K562 (cell line): ENCODE measurements at regions not wholly inside any gene's neighbourhood (a gene's known extent, or its start where the extent isn't known, plus 50 kb on each side); places are given as distances from the start of the nearest gene placed in this dataset.

Source experiments
- ATAC-seq: fragments of 200-7000 bp; cut with Tn5 transposase; 3 replicates; pipeline ENCODE4 v1.9.1; 2020; ENCODE audit warnings: moderate library complexity
- BruUV-seq: library from RNA; stranded (reverse); fragments of 400-500 nt; replicated peaks from 2 replicates; lab custom pipeline; 2021; lab: Mats Ljungman, UMichigan
- CTCF ChIA-PET: fragments of 300-600 bp; formaldehyde crosslinking; extraction: SDS; loops from one replicate; lab custom pipeline; 2021; ENCODE audit warnings: low intra/inter-chr PET ratio; lab: Yijun Ruan, JAX
- POLR2A ChIA-PET: fragments of 300-600, 350-650 bp; sonication (Branson Sonifier 250); formaldehyde crosslinking; extraction: SDS; loops from one replicate; lab custom pipeline; 2021; ENCODE audit warnings: antibody characterized with exemption, inconsistent platforms; lab: Yijun Ruan, JAX
- DNase-seq, 4 experiments: peaks; one replicate each; pipeline versions ENCODE4 v3.0.0 to v3.0.0-alpha.2; 2011 to 2018; ENCODE audit warnings: low spot score in 3 of 4, mixed read lengths in 3 of 4; ENCODE audit errors: extremely low read depth in 1 of 4
- FAIRE-seq: peaks from 2 replicates; lab custom pipeline; 2011; peaks lifted over from hg19 to GRCh38; lab: Jason Lieb, UNC
- H2AFZ ChIP-seq: 2 replicates; pipeline ENCODE4 v1.6.0; 2011; ENCODE audit warnings: low read depth, low read length, control low read depth, inconsistent platforms
- H3K27ac ChIP-seq: fragments of 200-600 bp; 3 replicates; pipeline ENCODE4 v1.8.0; 2011; ENCODE audit warnings: low read depth, mild to moderate bottlenecking, control low read depth, inconsistent platforms, low read length, moderate library complexity, mixed read lengths; ENCODE audit errors: extremely low read depth
- H3K27me3 ChIP-seq, 2 experiments: fragments of 300-600 bp in 1 of 2; 2 replicates in 1 of 2; 3 replicates in 1 of 2; pipeline versions ENCODE4 v1.6.0 to v1.8.0; 2011; ENCODE audit warnings: inconsistent platforms in 2 of 2, low read length in 2 of 2, mild to moderate bottlenecking in 1 of 2, mixed read lengths in 1 of 2, moderate library complexity in 1 of 2; ENCODE audit not compliant: control insufficient read depth in 2 of 2, insufficient read depth in 2 of 2
- H3K36me3 ChIP-seq: fragments of 300-600 bp; 3 replicates; pipeline ENCODE4 v1.8.0; 2011; ENCODE audit warnings: mild to moderate bottlenecking, low read length, inconsistent platforms; ENCODE audit not compliant: control insufficient read depth, insufficient read depth
- H3K4me1 ChIP-seq, 2 experiments: fragments of 200-600 bp in 1 of 2; replicated peaks in 1 of 2; 2 replicates in 1 of 2; 3 replicates in 1 of 2; pipeline versions ENCODE4 v1.5.1 to v1.8.0; 2011; ENCODE audit warnings: inconsistent platforms in 2 of 2, low read length in 2 of 2, mild to moderate bottlenecking in 1 of 2, mixed read lengths in 1 of 2, moderate library complexity in 1 of 2; ENCODE audit not compliant: control insufficient read depth in 2 of 2, insufficient read depth in 2 of 2
- H3K4me2 ChIP-seq: 2 replicates; pipeline ENCODE4 v1.6.1; 2011; ENCODE audit warnings: low read length, control low read depth, inconsistent platforms, mixed read lengths; ENCODE audit not compliant: insufficient read depth
- H3K4me3 ChIP-seq: fragments of 200-600 bp; sonication (generic), shearing (Covaris generic); 2 replicates; pipeline ENCODE4 v1.5.1; 2016; ENCODE audit warnings: control low read depth, inconsistent platforms
- H3K79me2 ChIP-seq: fragments of 200-600 bp; 3 replicates; pipeline ENCODE4 v1.8.0; 2011; ENCODE audit warnings: low read length, inconsistent platforms; ENCODE audit not compliant: control insufficient read depth, insufficient read depth
- H3K9ac ChIP-seq, 2 experiments: 2 replicates each; pipeline versions ENCODE4 v1.6.0 to v1.6.1; 2011; ENCODE audit warnings: low read depth in 2 of 2, low read length in 2 of 2, control low read depth in 1 of 2, inconsistent platforms in 1 of 2, mild to moderate bottlenecking in 1 of 2, mixed read lengths in 1 of 2; ENCODE audit not compliant: insufficient read depth in 1 of 2
- H3K9me1 ChIP-seq: one replicate; pipeline ENCODE4 v1.6.0; 2011; ENCODE audit warnings: inconsistent platforms, mild to moderate bottlenecking, low read length, moderate library complexity; ENCODE audit not compliant: control insufficient read depth, insufficient read depth
- H3K9me3 ChIP-seq: replicated peaks from 2 replicates; pipeline ENCODE4 v1.5.1; 2011; ENCODE audit warnings: low read depth, low read length, inconsistent platforms; ENCODE audit not compliant: control insufficient read depth, insufficient read depth
- H4K20me1 ChIP-seq: replicated peaks from 2 replicates; pipeline ENCODE4 v1.6.1; 2011; ENCODE audit warnings: low read length, inconsistent platforms, mixed read lengths; ENCODE audit not compliant: control insufficient read depth, insufficient read depth
- ARID4B ChIP-seq: sonication (generic); formaldehyde crosslinking; IDR thresholded peaks from 2 replicates; pipeline ENCODE4 v1.8.0; 2022; ENCODE audit warnings: mild to moderate bottlenecking, missing genetic modification reagents
- KLF6 ChIP-seq: fragments of 250-450 bp; sonication (Bioruptor Pico); IDR thresholded peaks from 2 replicates; pipeline ENCODE4 v1.4.0; 2020; ENCODE audit warnings: mild to moderate bottlenecking, moderate library complexity, borderline replicate concordance
- TOE1 ChIP-seq, 2 experiments: fragments of 450-650 bp in 1 of 2; sonication (generic) in 1 of 2; formaldehyde crosslinking in 1 of 2; IDR thresholded peaks; 2 replicates each; pipeline versions ENCODE4 v1.7.1 to v1.8.0; 2016 to 2022; ENCODE audit warnings: borderline replicate concordance in 2 of 2, mild to moderate bottlenecking in 2 of 2, antibody characterized with exemption in 1 of 2, inconsistent platforms in 1 of 2, low read depth in 1 of 2, missing genetic modification reagents in 1 of 2, moderate library complexity in 1 of 2
- ZNF197 ChIP-seq: fragments of 200-800 bp; sonication (Bioruptor generic); IDR thresholded peaks from 2 replicates; pipeline ENCODE4 v1.6.1; 2016; ENCODE audit warnings: low read depth, missing genetic modification characterization, missing compliant biosample characterization
- ZNF449 ChIP-seq: fragments of 250-450 bp; sonication (Bioruptor Pico); IDR thresholded peaks from 2 replicates; pipeline ENCODE4 v1.8.0; 2022; ENCODE audit warnings: moderate library complexity, mild to moderate bottlenecking, inconsistent platforms
- WGBS: fragments of 100-300 bp; shearing (Covaris generic); methylation state at CpG from one replicate; pipeline ENCODE4 v1.1.6; 2016; ENCODE audit warnings: low coverage, mixed read lengths; ENCODE audit not compliant: insufficient coverage; ENCODE audit errors: missing lambda C conversion rate; 5-methylcytosine and 5-hydroxymethylcytosine counted together
- in situ Hi-C: fragments of 300-500 bp; cut with MboI; formaldehyde crosslinking; loops from 4 replicates; pipeline ENCODE4 v1.15.0; 2018; ENCODE audit warnings: inconsistent platforms, mixed read lengths
- intact Hi-C: fragments of 100-400 bp; cut with micrococcal nuclease; formaldehyde crosslinking; loops from 2 replicates; pipeline ENCODE4 v1.14.2; 2022

- H4K20me1 ChIP-seq, result no peaks in the 10 kb centered on the region
- no peak for DNase-seq
- H3K4me1 ChIP-seq, result no peaks in the 10 kb centered on the region
- no peaks in the 10 kb centered on the region for H3K27me3 ChIP-seq
- intact Hi-C loops, result no loop called here
- no peaks in the 10 kb centered on the region for H3K79me2 ChIP-seq
- H3K36me3 ChIP-seq, result no peaks in the 10 kb centered on the region
- ChIA-PET POLR2A (no interaction called here), CTCF (no interaction called here)
- H3K4me3 ChIP-seq, result no peak overlapping the region
- FAIRE-seq, result no peak
- no TSS peak for BruUV-seq
- no peak overlapping the region for H3K9ac ChIP-seq
- no peaks in the 10 kb centered on the region for H3K9me1 ChIP-seq
- 2% methylated on average over 4 of the region's 4 CpGs for WGBS
- no peak overlapping the region for H3K27ac ChIP-seq
- H2AFZ ChIP-seq, result no peak overlapping the region
- no peaks in the 10 kb centered on the region; the same call in none of the 2 replicates for H3K9me3 ChIP-seq
- no peak for TF ChIP-seq TOE1 (IDR thresholded peaks at IDR 0.05; ENCODE audit: borderline replicate concordance)
- no peak for TF ChIP-seq TOE1 (CRISPR knock-in tag; IDR thresholded peaks at IDR 0.05; ENCODE audit: borderline replicate concordance, low read depth)
- no peak for TF ChIP-seq KLF6 (CRISPR knock-in tag)
- no peak for TF ChIP-seq ARID4B (CRISPR knock-in tag)
- TF ChIP-seq ZNF449 (CRISPR knock-in tag), result no peak
- TF ChIP-seq ZNF197 (CRISPR knock-in tag), result no peak
- no peak overlapping the region for H3K4me2 ChIP-seq
- no peak for ATAC-seq
- in situ Hi-C loops, result no loop called here
Observed at GRCh38 chr3:494190-494589, 297.6 kb downstream of the CHL1 start.
